Skeletal muscle tissue (tissue), 3 donors: ENCODE measurements at regions not wholly inside any gene's neighbourhood (a gene's known extent, or its start where the extent isn't known, plus 50 kb on each side); places are given as distances from the start of the nearest gene placed in this dataset.
"Not testable (repeated sequence)": the region's sequence is repeated elsewhere in the genome, so short reads cannot be mapped to it uniquely, and the experiment has no call there.

Source experiments
- H3K27ac ChIP-seq: one replicate; pipeline ENCODE4 v1.7.0; 2013; ENCODE audit warnings: mild to moderate bottlenecking, low read depth, low read length, inconsistent platforms
- H3K27me3 ChIP-seq, 3 donors: one replicate each; pipeline ENCODE4 v1.7.0; 2013; ENCODE audit warnings: low read length in 3 of 3; ENCODE audit not compliant: control insufficient read depth in 3 of 3, insufficient read depth in 3 of 3
- H3K36me3 ChIP-seq, 3 donors: one replicate each; pipeline ENCODE4 v1.7.0; 2013; ENCODE audit warnings: low read length in 3 of 3; ENCODE audit not compliant: control insufficient read depth in 3 of 3, insufficient read depth in 3 of 3
- H3K4me1 ChIP-seq, 3 donors: one replicate each; pipeline ENCODE4 v1.7.0; 2013; ENCODE audit warnings: low read length in 3 of 3, mild to moderate bottlenecking in 3 of 3; ENCODE audit not compliant: control insufficient read depth in 3 of 3, insufficient read depth in 3 of 3
- H3K4me3 ChIP-seq, 3 donors: one replicate each; pipeline ENCODE4 v1.7.0; 2013; ENCODE audit warnings: low read length in 3 of 3
- H3K9ac ChIP-seq, 3 donors: one replicate each; pipeline ENCODE4 v1.7.0; 2013; ENCODE audit warnings: low read length in 3 of 3, mild to moderate bottlenecking in 3 of 3, moderate library complexity in 2 of 3, low read depth in 1 of 3
- H3K9me3 ChIP-seq, 3 donors: one replicate each; pipeline ENCODE4 v1.7.0; 2013; ENCODE audit warnings: low read length in 3 of 3; ENCODE audit not compliant: control insufficient read depth in 3 of 3
- donor health status: Osteomylitis.

DNA sequence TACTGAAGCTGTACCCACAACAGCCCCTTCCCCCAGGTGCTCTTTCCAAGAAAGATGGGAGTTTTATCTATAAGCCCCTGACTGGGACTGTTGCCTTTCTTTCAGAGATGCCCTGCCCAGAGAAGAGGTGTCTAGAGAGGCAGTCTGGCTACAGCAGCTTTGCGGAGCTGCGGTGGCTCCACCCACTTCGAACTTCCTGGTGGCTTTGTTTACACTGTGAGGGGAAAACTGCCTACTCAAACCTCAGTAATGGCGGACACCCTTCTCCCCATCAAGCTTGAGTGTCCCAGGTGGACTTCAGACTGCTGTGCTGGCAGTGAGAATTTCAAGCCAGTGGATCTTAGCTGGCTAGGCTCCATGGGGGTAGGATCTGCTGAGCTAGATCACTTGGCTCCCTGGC is 120.2 kb upstream of the MYT1L start:
- H3K4me1 ChIP-seq, H3K27ac ChIP-seq, H3K9ac ChIP-seq, H3K9me3 ChIP-seq, H3K4me3 ChIP-seq, H3K36me3 ChIP-seq, H3K27me3 ChIP-seq: not testable (repeated sequence)

DNA sequence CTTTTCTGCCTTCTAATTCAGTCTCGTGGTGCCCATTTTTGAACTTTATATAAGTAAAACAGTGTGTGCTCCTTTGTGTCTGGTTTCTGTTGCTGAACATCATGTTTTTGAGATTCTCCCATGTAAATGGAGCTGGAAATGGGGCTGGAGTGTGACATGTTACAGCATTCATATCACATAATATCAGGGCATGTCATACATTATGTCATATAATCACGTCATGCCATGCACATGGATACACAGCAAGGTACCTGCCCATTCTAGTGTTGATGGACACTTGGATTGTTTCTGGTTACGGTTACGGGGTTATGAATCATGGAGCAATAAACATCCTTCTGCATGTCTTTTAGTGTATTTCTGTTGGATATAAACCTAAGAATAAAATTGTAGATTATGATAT is 117.1 kb upstream of the MYT1L start:
- no peaks in the 10 kb centered on the region for H3K9me3 ChIP-seq
- no peaks in the 10 kb centered on the region for H3K27me3 ChIP-seq
- H3K9ac ChIP-seq, result no peak overlapping the region
- H3K4me3 ChIP-seq, result no peak overlapping the region
- no peaks in the 10 kb centered on the region for H3K4me1 ChIP-seq
- no peak overlapping the region for H3K27ac ChIP-seq
- H3K36me3 ChIP-seq, result no peaks in the 10 kb centered on the region

DNA sequence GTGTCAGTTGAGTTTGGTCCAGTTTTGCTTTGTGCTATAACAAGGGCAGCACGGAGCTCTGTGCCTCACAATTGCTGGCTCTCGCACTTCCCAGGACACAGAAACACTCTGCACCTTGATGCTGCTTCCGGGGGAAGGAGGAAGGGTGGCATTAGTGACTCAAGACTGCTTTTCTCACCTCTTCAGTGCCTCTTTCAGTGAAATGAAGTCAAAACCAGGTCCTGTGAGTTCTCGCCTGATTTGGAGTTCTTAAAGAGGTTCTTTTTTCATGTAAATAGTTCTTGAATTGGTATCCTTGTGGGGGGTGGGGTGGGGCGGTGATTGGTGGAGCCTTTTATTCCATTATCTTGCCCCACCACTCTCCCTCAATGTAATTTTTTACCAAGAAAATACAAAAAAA is 91.5 kb upstream of the MYT1L start:
- Histone ChIP-seq H3K4me1 (no peaks in the 10 kb centered on the region), H3K9ac (no peak overlapping the region), H3K27me3 (peaks cover 0 to 2% (median 0%) of the 10 kb centered on the region in 3 donors), H3K9me3 (no peaks in the 10 kb centered on the region), H3K36me3 (no peaks in the 10 kb centered on the region), H3K4me3 (no peak overlapping the region), H3K27ac (no peak overlapping the region)

DNA sequence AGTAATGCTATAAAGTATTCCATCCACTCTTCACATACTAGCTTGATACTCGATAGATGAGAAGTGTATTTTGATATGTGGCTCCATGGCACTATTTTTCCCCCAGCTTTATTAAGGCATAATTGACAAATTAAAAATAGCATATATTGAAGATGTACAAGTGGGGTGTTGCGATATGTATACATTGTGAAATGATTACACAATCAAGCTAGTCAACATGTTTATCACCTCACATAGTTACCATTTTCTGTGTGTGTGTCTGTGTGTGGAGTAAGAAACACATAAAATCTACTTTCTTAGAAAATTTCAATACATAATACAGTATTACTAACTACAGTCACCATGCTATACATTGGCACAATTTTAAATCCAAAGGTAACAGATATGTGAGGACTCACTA is 82.5 kb upstream of the MYT1L start:
- Histone ChIP-seq H3K4me1 (no peaks in the 10 kb centered on the region), H3K27me3 (no peaks in the 10 kb centered on the region), H3K9me3 (no peaks in the 10 kb centered on the region), H3K27ac (no peak overlapping the region), H3K4me3 (no peak overlapping the region), H3K9ac (no peak overlapping the region), H3K36me3 (no peaks in the 10 kb centered on the region)

DNA sequence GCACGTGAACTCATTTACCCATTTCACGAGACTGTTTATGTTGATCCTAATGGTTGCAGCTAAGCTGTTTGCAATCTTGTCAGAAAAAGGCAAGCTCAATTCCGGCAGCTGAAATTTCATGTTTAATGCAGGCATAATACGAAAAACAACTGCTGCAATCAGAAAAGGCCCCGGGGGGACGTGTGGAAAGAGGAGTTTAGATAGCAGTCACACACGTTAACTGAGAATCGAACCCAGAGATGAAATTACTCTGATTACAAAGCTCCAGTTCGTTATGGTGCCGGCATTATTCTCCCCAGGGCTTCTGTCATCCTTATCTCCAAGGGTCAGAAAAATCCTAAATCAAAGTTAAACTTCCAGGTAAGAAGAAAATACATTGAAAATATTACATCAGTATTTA is 79.9 kb upstream of the MYT1L start:
- Histone ChIP-seq H3K4me1 (no peaks in the 10 kb centered on the region), H3K4me3 (no peak overlapping the region), H3K27ac (no peak overlapping the region), H3K36me3 (no peaks in the 10 kb centered on the region), H3K27me3 (no peaks in the 10 kb centered on the region), H3K9me3 (no peaks in the 10 kb centered on the region), H3K9ac (no peak overlapping the region)

DNA sequence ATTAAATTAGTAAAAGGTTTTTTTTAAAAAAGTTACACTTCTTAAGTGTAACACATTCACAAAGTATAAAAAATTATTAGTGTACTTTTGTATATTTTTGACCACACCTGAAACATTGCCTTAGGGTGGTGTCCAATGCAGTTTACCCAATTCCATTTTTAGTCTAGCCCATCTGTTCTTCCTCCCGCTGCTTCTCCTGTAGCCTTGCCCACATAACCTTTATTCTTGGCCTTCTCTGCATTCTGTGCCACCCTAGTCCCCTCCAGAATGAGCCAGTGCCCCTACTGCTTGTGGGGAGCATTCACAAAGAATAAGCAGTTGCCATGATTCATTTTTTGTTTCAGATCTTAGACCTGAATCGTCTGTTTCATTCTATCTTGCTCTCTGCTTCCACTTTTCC is 78.4 kb upstream of the MYT1L start:
- Histone ChIP-seq H3K9me3 (peaks cover 0 to 5% (median 0%) of the 10 kb centered on the region in 3 donors), H3K27me3 (no peaks in the 10 kb centered on the region), H3K9ac (no peak overlapping the region), H3K36me3 (no peaks in the 10 kb centered on the region), H3K27ac (no peak overlapping the region), H3K4me3 (no peak overlapping the region), H3K4me1 (no peaks in the 10 kb centered on the region)

DNA sequence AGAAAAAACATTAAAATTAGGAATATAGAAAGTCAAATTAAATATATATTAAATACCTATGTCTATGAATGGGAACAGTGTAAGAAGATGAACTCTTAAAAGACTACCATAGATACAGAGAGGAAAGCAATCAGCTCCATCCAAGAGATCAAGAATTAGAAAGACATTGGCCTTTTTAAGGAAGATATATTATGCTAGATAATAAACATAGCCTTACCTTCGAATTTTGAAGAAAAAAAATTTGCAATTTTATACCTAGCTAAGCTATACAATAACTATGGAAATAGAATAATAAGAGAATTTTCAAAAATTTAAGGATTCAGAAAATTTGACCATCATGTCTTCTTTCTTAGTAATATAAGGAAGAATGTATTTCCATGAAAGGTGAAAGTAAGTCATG is 74.7 kb upstream of the MYT1L start:
- Histone ChIP-seq H3K36me3 (no peaks in the 10 kb centered on the region), H3K27me3 (no peaks in the 10 kb centered on the region), H3K9me3 (peaks cover 0 to 5% (median 0%) of the 10 kb centered on the region in 3 donors), H3K4me1 (no peaks in the 10 kb centered on the region), H3K9ac (no peak overlapping the region), H3K4me3 (no peak overlapping the region), H3K27ac (no peak overlapping the region)

DNA sequence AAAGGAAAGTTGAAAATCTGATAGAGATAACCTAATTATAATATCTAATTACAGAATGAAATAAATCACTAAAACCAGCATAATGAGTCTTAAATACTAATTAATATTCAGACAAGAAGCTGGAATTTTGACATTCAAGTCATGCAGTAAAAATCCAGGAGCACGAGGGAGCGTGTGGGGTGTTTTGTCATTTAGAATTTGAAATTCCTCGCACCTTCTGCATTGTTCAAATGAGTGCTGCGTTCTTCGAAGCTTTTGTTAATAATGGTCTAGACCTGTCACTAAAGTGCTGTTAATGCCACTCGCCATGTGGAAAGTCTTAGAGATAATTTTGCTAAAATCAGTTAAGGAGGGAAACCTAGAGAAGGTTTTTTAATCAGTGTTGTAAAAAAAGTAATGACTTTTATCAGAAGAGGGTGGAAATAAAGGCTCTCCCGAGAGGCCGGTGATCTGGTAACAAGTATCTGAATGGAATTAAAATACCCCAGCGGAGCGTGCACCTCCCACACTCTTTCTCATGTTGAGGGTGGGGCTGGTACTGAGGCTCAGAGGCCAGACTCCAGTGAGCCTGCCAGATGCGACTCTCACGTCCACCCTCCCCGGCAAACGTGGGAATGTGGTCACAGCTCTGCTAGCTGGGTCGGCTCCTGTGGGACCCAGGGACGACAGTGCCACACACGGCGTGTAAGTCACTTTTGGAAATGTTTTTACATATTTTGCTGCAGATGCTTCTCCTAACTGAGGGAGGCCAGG is 69.4 kb upstream of the MYT1L start:
- Histone ChIP-seq H3K36me3 (no peaks in the 10 kb centered on the region), H3K4me3 (no peak overlapping the region), H3K4me1 (no peaks in the 10 kb centered on the region)

DNA sequence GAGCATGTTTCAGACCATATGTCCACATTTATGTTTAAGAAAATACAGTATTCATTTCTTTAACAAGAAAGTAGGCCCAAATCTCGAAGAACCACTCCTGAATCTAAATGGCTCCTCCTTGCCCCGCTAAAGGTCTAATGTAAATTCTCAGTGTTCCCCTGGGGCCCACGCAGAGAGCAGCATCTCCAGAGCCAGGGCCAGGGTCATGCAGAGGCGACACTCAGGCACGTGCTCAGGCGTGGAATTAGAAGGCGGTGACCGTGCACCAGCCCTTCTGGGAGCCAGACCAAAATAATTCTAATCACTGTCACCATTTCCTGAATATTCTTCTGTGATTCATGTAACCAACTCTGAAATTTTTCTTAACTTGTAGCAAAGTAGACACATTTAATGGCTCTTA is 68.3 kb upstream of the MYT1L start:
- Histone ChIP-seq H3K4me3 (no peak overlapping the region), H3K36me3 (no peaks in the 10 kb centered on the region), H3K27ac (no peak overlapping the region), H3K27me3 (no peaks in the 10 kb centered on the region), H3K9ac (no peak overlapping the region), H3K4me1 (no peaks in the 10 kb centered on the region), H3K9me3 (no peaks in the 10 kb centered on the region)

More for the DNA sequence above, 69.4 kb upstream of the MYT1L start:
- no peak overlapping the region for H3K9ac ChIP-seq
- no peak overlapping the region for H3K27ac ChIP-seq
- H3K27me3 ChIP-seq, result no peaks in the 10 kb centered on the region
- peaks cover 0 to 3% (median 0%) of the 10 kb centered on the region in 3 donors for H3K9me3 ChIP-seq

DNA sequence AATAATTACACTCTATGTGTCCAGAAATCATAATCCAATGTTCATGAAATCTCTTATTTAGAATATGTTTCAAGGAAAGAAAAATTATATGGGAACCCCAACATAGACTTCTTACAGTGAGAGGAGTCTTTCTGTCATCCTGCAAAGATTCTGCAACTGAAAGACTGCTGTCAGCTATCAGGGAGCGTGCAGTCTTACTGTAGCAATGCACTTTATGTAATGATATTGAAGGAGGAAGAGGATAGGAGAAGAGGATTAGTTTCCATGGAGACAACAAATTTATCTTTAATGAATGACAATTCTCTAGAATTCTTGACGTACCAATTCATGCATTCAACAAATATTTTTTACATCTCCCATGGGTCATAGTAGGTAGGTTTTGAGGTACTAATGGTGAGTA is 61.3 kb upstream of the MYT1L start:
- H3K4me3 ChIP-seq, result no peak overlapping the region
- H3K4me1 ChIP-seq, result no peaks in the 10 kb centered on the region
- H3K9ac ChIP-seq, result no peak overlapping the region
- no peak overlapping the region for H3K27ac ChIP-seq
- no peaks in the 10 kb centered on the region for H3K36me3 ChIP-seq
- no peaks in the 10 kb centered on the region for H3K9me3 ChIP-seq
- H3K27me3 ChIP-seq, result no peaks in the 10 kb centered on the region
